ENCODE measurements at regions not wholly inside any gene's neighbourhood (a gene's known extent, or its start where the extent isn't known, plus 50 kb on each side); places are given as distances from the start of the nearest gene placed in this dataset.
A peak's percentile ranks its signal among the peaks of the same experiment; 100 is the strongest.

DNA sequence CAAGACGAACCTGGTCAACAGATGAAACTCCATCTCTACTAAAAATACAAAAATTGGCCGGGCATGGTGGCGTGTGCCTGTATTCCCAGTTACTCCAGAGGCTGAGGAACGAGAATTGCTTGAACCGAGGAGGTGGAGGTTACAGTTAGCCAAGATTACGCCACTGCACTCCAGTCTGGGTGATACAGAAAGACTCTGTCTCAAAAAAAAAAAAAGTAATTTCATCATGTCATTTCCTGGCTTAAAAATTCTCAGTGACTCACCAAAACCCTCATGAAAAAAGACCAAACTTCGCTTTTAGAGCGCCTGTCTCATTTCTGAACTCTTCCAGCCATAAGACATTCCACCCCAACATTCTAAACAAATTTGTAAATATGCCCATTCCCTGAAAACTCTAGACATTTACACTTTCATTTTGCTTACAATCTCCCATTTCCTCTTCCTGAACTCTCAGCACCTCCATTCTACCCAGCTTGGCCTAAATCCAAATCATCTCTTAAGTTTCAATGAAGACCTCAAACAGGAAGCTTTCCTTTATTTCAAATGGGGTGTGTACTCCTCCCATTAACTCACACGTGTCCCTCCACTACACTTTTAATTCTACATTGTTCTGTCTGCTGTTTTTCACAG, 50.5 kb upstream of the PRRC2C start:
- H3K4me1 ChIP-seq = peaks cover 5 to 10% (median 8%) of the 10 kb centered on the region in 4 donors
- no peaks in the 10 kb centered on the region for H3K36me3 ChIP-seq
- no peaks in the 10 kb centered on the region for H3K27me3 ChIP-seq
- H3K27ac ChIP-seq = peak overlapping the region; percentile 35 to 59 (median 46)
- TF ChIP-seq EP300 (IDR thresholded peaks at IDR 0.05) (no peak), POLR2A (IDR thresholded peaks at IDR 0.05) (no peak), POLR2AphosphoS5 (IDR thresholded peaks at IDR 0.05) (peak in 1 of 2 donors; percentile 9)
- TF ChIP-seq, protein P1, sequence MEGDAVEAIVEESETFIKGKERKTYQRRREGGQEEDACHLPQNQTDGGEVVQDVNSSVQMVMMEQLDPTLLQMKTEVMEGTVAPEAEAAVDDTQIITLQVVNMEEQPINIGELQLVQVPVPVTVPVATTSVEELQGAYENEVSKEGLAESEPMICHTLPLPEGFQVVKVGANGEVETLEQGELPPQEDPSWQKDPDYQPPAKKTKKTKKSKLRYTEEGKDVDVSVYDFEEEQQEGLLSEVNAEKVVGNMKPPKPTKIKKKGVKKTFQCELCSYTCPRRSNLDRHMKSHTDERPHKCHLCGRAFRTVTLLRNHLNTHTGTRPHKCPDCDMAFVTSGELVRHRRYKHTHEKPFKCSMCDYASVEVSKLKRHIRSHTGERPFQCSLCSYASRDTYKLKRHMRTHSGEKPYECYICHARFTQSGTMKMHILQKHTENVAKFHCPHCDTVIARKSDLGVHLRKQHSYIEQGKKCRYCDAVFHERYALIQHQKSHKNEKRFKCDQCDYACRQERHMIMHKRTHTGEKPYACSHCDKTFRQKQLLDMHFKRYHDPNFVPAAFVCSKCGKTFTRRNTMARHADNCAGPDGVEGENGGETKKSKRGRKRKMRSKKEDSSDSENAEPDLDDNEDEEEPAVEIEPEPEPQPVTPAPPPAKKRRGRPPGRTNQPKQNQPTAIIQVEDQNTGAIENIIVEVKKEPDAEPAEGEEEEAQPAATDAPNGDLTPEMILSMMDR (IDR thresholded peaks at IDR 0.05) = no peak
- WGBS, 2 donors = 34 to 40% methylated on average over 9 of the region's 9 CpGs
- ATAC-seq (ENCODE audit: low FRiP score in 2 of 2) (peak in 1 of 2 donors; percentile 76), DNase-seq (peak in 1 of 2 donors; percentile 28)
- no peaks in the 10 kb centered on the region for H3K9me3 ChIP-seq
- peak overlapping the region in 2 of 4 donors; percentile 7 to 11 for H3K4me3 ChIP-seq
